Naive thymus-derived CD4-positive, alpha-beta T cell (primary cell): ENCODE measurements at regions not wholly inside any gene's neighbourhood (a gene's known extent, or its start where the extent isn't known, plus 50 kb on each side); places are given as distances from the start of the nearest gene placed in this dataset.
"Not testable (repeated sequence)": the region's sequence is repeated elsewhere in the genome, so short reads cannot be mapped to it uniquely, and the experiment has no call there.

Experiments
- ATAC-seq: fragments of 150-1000 bp; cut with Tn5 transposase; 2 replicates; pipeline ENCODE4 v1.10.0; 2021; ENCODE audit warnings: mild to moderate bottlenecking, moderate library complexity
- CTCF ChIA-PET: fragments of 350-600 bp; sonication (Branson Sonifier 250); formaldehyde crosslinking; loops from one replicate; lab custom pipeline; 2021; ENCODE audit warnings: antibody characterized with exemption; lab: Charles Lee
- POLR2A ChIA-PET: fragments of 350-600 bp; sonication (Branson Sonifier 250); formaldehyde crosslinking; loops from one replicate; lab custom pipeline; 2021; ENCODE audit warnings: antibody characterized with exemption, inconsistent platforms; lab: Charles Lee
- DNase-seq, 9 donors: peaks; one replicate each; pipeline versions ENCODE4 v3.0.0 to v3.0.0-alpha.2; 2020 to 2022; ENCODE audit warnings: mixed read lengths in 1 of 9
- H3K27ac ChIP-seq: one replicate; pipeline ENCODE4 v1.7.0; 2013; ENCODE audit warnings: mild to moderate bottlenecking, low read depth, low read length, moderate library complexity
- H3K27me3 ChIP-seq, 2 donors: one replicate each; pipeline ENCODE4 v1.7.0; 2013; ENCODE audit warnings: low read length in 2 of 2, mild to moderate bottlenecking in 2 of 2, moderate library complexity in 2 of 2; ENCODE audit not compliant: control insufficient read depth in 2 of 2, insufficient read depth in 2 of 2
- H3K36me3 ChIP-seq, 3 experiments: 1 replicate in 2 of 3; 2 replicates in 1 of 3; pipeline ENCODE4 v1.7.0; 2013; ENCODE audit warnings: low read length in 3 of 3, mild to moderate bottlenecking in 3 of 3, moderate library complexity in 1 of 3; ENCODE audit not compliant: insufficient read depth in 3 of 3, control insufficient read depth in 2 of 3
- H3K4me1 ChIP-seq, 2 donors: one replicate each; pipeline ENCODE4 v1.7.0; 2013; ENCODE audit warnings: low read length in 2 of 2, mild to moderate bottlenecking in 2 of 2, moderate library complexity in 1 of 2; ENCODE audit not compliant: control insufficient read depth in 2 of 2, insufficient read depth in 2 of 2
- H3K4me3 ChIP-seq: 2 replicates; pipeline ENCODE4 v1.7.0; 2013; ENCODE audit warnings: mild to moderate bottlenecking, low read length
- H3K9me3 ChIP-seq, 3 experiments: 1 replicate in 2 of 3; 2 replicates in 1 of 3; pipeline ENCODE4 v1.7.0; 2013; ENCODE audit warnings: low read length in 3 of 3; ENCODE audit not compliant: control insufficient read depth in 2 of 3
- H3K27ac Mint-ChIP-seq, 9 donors: one replicate each; pipeline ENCODE4 v1.8.0; 2020 to 2022; ENCODE audit warnings: mixed read lengths in 9 of 9, mild to moderate bottlenecking in 8 of 9, moderate library complexity in 5 of 9, inconsistent platforms in 2 of 9
- H3K27me3 Mint-ChIP-seq, 5 donors: one replicate each; pipeline ENCODE4 v1.8.0; 2021 to 2022; ENCODE audit warnings: mixed read lengths in 5 of 5, mild to moderate bottlenecking in 1 of 5
- H3K36me3 Mint-ChIP-seq, 5 donors: one replicate each; pipeline ENCODE4 v1.8.0; 2020 to 2022; ENCODE audit warnings: mixed read lengths in 5 of 5, mild to moderate bottlenecking in 3 of 5, inconsistent platforms in 1 of 5
- H3K4me1 Mint-ChIP-seq, 7 donors: one replicate each; pipeline ENCODE4 v1.8.0; 2020 to 2022; ENCODE audit warnings: mixed read lengths in 7 of 7, mild to moderate bottlenecking in 3 of 7, inconsistent platforms in 1 of 7
- H3K4me3 Mint-ChIP-seq, 10 donors: one replicate each; pipeline ENCODE4 v1.8.0; 2020 to 2022; ENCODE audit warnings: mild to moderate bottlenecking in 10 of 10, mixed read lengths in 10 of 10, moderate library complexity in 6 of 10, inconsistent platforms in 2 of 10
- H3K9me3 Mint-ChIP-seq, 11 donors: one replicate each; pipeline ENCODE4 v1.8.0; 2020 to 2022; ENCODE audit warnings: mixed read lengths in 11 of 11, mild to moderate bottlenecking in 4 of 11, inconsistent platforms in 1 of 11, moderate library complexity in 1 of 11
- intact Hi-C, 2 donors: fragments of 100-400 bp; cut with micrococcal nuclease; formaldehyde crosslinking; loops; one replicate each; pipeline ENCODE4 v1.15.1; 2023

- ATAC-seq, H3K27me3 ChIP-seq, DNase-seq, H3K9me3 Mint-ChIP-seq, POLR2A ChIA-PET, H3K36me3 ChIP-seq, H3K27ac ChIP-seq, CTCF ChIA-PET, H3K27me3 Mint-ChIP-seq, H3K4me3 ChIP-seq, H3K4me1 ChIP-seq, H3K9me3 ChIP-seq, intact Hi-C loops: not testable (repeated sequence)
- Mint-ChIP-seq H3K4me3 (peak overlapping the region in 1 of 10 donors; percentile 21), H3K36me3 (peaks cover 7 to 31% (median 11%) of the 10 kb centered on the region in 5 donors), H3K4me1 (peaks cover 0 to 17% (median 8%) of the 10 kb centered on the region in 7 donors), H3K27ac (peak overlapping the region in 1 of 9 donors; percentile 26)
These were observed 102.6 kb upstream of the LPCAT1 start for GRCh38 chr5:1626397-1626796.

GRCh38 chr5:1619531-1619930, 95.8 kb upstream of the LPCAT1 start:
- CTCF ChIA-PET, result interaction anchor here (0.7 kb wide), 2 partner anchors 181 to 486 kb away, joined by 3 to 6 read pairs; no protein-coding TSS in a partner anchor
- H3K27ac ChIP-seq, H3K9me3 Mint-ChIP-seq, H3K27me3 ChIP-seq, H3K4me3 Mint-ChIP-seq, DNase-seq, H3K27me3 Mint-ChIP-seq, ATAC-seq, H3K4me3 ChIP-seq, H3K4me1 ChIP-seq, H3K27ac Mint-ChIP-seq, H3K9me3 ChIP-seq, intact Hi-C loops: not testable (repeated sequence)
- peaks cover 8 to 66% (median 27%) of the 10 kb centered on the region in 5 donors for H3K36me3 Mint-ChIP-seq
- H3K4me1 Mint-ChIP-seq, result peaks cover 0 to 31% (median 5%) of the 10 kb centered on the region in 7 donors
- peaks cover 0 to 14% (median 0%) of the 10 kb centered on the region in 3 experiments for H3K36me3 ChIP-seq
- POLR2A ChIA-PET, result interaction anchor here (0.7 kb wide), 1 partner anchor 964 kb away, joined by 3 read pairs; no protein-coding TSS in a partner anchor

GRCh38 chr5:1618296-1618865, 94.6 kb upstream of the LPCAT1 start:
- H3K9me3 Mint-ChIP-seq, intact Hi-C loops, H3K9me3 ChIP-seq, H3K4me3 ChIP-seq, ATAC-seq, H3K27me3 Mint-ChIP-seq, H3K27ac ChIP-seq, H3K4me3 Mint-ChIP-seq, H3K4me1 ChIP-seq, DNase-seq, H3K27me3 ChIP-seq, H3K27ac Mint-ChIP-seq: not testable (repeated sequence)
- Mint-ChIP-seq H3K36me3 (peaks cover 6 to 60% (median 24%) of the 10 kb centered on the region in 5 donors), H3K4me1 (peaks cover 0 to 25% (median 0%) of the 10 kb centered on the region in 7 donors)
- ChIA-PET CTCF (interaction anchor here (1.2 kb wide), 1 partner anchor 27 kb away, joined by 4 read pairs; no protein-coding TSS in a partner anchor), POLR2A (interaction anchor here (0.7 kb wide), 1 partner anchor 14 kb away, joined by 5 read pairs; no protein-coding TSS in a partner anchor)
- peaks cover 0 to 14% (median 0%) of the 10 kb centered on the region in 3 experiments for H3K36me3 ChIP-seq

- H3K36me3 ChIP-seq, result peaks cover 0 to 14% (median 0%) of the 10 kb centered on the region in 3 experiments
- ATAC-seq, H3K4me3 Mint-ChIP-seq, H3K27ac Mint-ChIP-seq, H3K27me3 ChIP-seq, H3K27me3 Mint-ChIP-seq, H3K4me3 ChIP-seq, H3K4me1 ChIP-seq, DNase-seq, H3K9me3 ChIP-seq, H3K27ac ChIP-seq, H3K9me3 Mint-ChIP-seq, CTCF ChIA-PET, intact Hi-C loops: not testable (repeated sequence)
- POLR2A ChIA-PET, result interaction anchor here (0.7 kb wide), 1 partner anchor 395 kb away, joined by 3 read pairs; no protein-coding TSS in a partner anchor
- Mint-ChIP-seq H3K36me3 (peaks cover 11 to 62% (median 31%) of the 10 kb centered on the region in 5 donors), H3K4me1 (peaks cover 0 to 24% (median 0%) of the 10 kb centered on the region in 7 donors)
These were observed 93.5 kb upstream of the LPCAT1 start for GRCh38 chr5:1617236-1617755.

- H3K27ac ChIP-seq, H3K9me3 ChIP-seq, CTCF ChIA-PET, H3K4me3 Mint-ChIP-seq, ATAC-seq, DNase-seq, intact Hi-C loops, H3K27me3 ChIP-seq, H3K4me3 ChIP-seq, H3K27me3 Mint-ChIP-seq, POLR2A ChIA-PET, H3K9me3 Mint-ChIP-seq, H3K4me1 ChIP-seq, H3K36me3 ChIP-seq, H3K27ac Mint-ChIP-seq: not testable (repeated sequence)
- H3K4me1 Mint-ChIP-seq, result peaks cover 3 to 12% (median 9%) of the 10 kb centered on the region in 7 donors
- H3K36me3 Mint-ChIP-seq, result peaks cover 4 to 46% (median 22%) of the 10 kb centered on the region in 5 donors
These were observed 89.8 kb upstream of the LPCAT1 start for GRCh38 chr5:1613515-1613914.

GRCh38 chr5:1610526-1610925, 86.8 kb upstream of the LPCAT1 start:
- POLR2A ChIA-PET, DNase-seq, intact Hi-C loops, H3K9me3 ChIP-seq, H3K27me3 Mint-ChIP-seq, H3K4me1 ChIP-seq, H3K36me3 ChIP-seq, CTCF ChIA-PET, H3K9me3 Mint-ChIP-seq, H3K4me3 Mint-ChIP-seq, H3K27ac ChIP-seq, ATAC-seq, H3K27ac Mint-ChIP-seq, H3K4me3 ChIP-seq, H3K27me3 ChIP-seq: not testable (repeated sequence)
- Mint-ChIP-seq H3K36me3 (peaks cover 4 to 24% (median 14%) of the 10 kb centered on the region in 5 donors), H3K4me1 (peaks cover 11 to 25% (median 21%) of the 10 kb centered on the region in 7 donors)
